Endothelial cell of umbilical vein (primary cell): ENCODE measurements at regions not wholly inside any gene's neighbourhood (a gene's known extent, or its start where the extent isn't known, plus 50 kb on each side); places are given as distances from the start of the nearest gene placed in this dataset.

Source experiments
- MYC ChIP-seq: IDR thresholded peaks from one replicate; pipeline ENCODE4 v1.6.1; 2011; ENCODE audit warnings: mild to moderate bottlenecking, low read depth, low read length
- POLR2A ChIP-seq: IDR thresholded peaks from 2 replicates; pipeline ENCODE4 v1.6.1; 2012; ENCODE audit warnings: low read depth, mild to moderate bottlenecking, control low read depth, low read length
- POLR2AphosphoS5 ChIP-seq: IDR thresholded peaks from 2 replicates; pipeline ENCODE4 v1.6.1; 2012; ENCODE audit warnings: low read depth, mild to moderate bottlenecking, control low read depth, low read length, moderate library complexity; ENCODE audit not compliant: insufficient read depth
- TF ChIP-seq, protein P1 (sequence below), 2 donors: IDR thresholded peaks; 1 replicate in 1 of 2; 2 replicates in 1 of 2; pipeline ENCODE4 v1.5.1; 2011; ENCODE audit warnings: low read length in 2 of 2, mild to moderate bottlenecking in 2 of 2, moderate library complexity in 2 of 2, control low read depth in 1 of 2, inconsistent platforms in 1 of 2, low read depth in 1 of 2; ENCODE audit not compliant: insufficient read depth in 1 of 2; ENCODE audit errors: extremely low read depth in 1 of 2

- TF ChIP-seq, protein P1, sequence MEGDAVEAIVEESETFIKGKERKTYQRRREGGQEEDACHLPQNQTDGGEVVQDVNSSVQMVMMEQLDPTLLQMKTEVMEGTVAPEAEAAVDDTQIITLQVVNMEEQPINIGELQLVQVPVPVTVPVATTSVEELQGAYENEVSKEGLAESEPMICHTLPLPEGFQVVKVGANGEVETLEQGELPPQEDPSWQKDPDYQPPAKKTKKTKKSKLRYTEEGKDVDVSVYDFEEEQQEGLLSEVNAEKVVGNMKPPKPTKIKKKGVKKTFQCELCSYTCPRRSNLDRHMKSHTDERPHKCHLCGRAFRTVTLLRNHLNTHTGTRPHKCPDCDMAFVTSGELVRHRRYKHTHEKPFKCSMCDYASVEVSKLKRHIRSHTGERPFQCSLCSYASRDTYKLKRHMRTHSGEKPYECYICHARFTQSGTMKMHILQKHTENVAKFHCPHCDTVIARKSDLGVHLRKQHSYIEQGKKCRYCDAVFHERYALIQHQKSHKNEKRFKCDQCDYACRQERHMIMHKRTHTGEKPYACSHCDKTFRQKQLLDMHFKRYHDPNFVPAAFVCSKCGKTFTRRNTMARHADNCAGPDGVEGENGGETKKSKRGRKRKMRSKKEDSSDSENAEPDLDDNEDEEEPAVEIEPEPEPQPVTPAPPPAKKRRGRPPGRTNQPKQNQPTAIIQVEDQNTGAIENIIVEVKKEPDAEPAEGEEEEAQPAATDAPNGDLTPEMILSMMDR (IDR thresholded peaks at IDR 0.05; ENCODE audit: extremely low read depth in 1 of 2, insufficient read depth in 1 of 2, low read depth in 1 of 2, low read length in 2 of 2) = no peak
- no peak for TF ChIP-seq POLR2AphosphoS5
- TF ChIP-seq MYC = no peak
- TF ChIP-seq POLR2A = no peak
Observed at GRCh38 chr2:79359419-79359818, 153.4 kb upstream of the CTNNA2 start.
